A673 (cell line): ENCODE measurements at regions not wholly inside any gene's neighbourhood (a gene's known extent, or its start where the extent isn't known, plus 50 kb on each side); places are given as distances from the start of the nearest gene placed in this dataset.
"Not testable (repeated sequence)": the region's sequence is repeated elsewhere in the genome, so short reads cannot be mapped to it uniquely, and the experiment has no call there.

Experiments
- BruUV-seq: library from RNA; stranded (reverse); fragments of 400-500 nt; replicated peaks from 2 replicates; lab custom pipeline; 2021; lab: Mats Ljungman, UMichigan
- CTCF ChIA-PET: fragments of 300-600 bp; sonication (Branson Sonifier 250); formaldehyde crosslinking; loops from one replicate; lab custom pipeline; 2022; ENCODE audit warnings: antibody characterized with exemption; lab: Charles Lee
- POLR2A ChIA-PET: fragments of 300-600 bp; sonication (Branson Sonifier 250); formaldehyde crosslinking; loops from one replicate; lab custom pipeline; 2022; ENCODE audit warnings: antibody characterized with exemption; ENCODE audit not compliant: low non-redundant PET; lab: Charles Lee
- DNase-seq: peaks from one replicate; pipeline ENCODE4 v3.0.0-alpha.2; 2015; ENCODE audit warnings: low spot score
- H3K27ac ChIP-seq: fragments of 200-600 bp; sonication (generic); 2 replicates; pipeline ENCODE4 v1.5.1; 2016; ENCODE audit warnings: mixed run types, low read depth, mild to moderate bottlenecking, mixed read lengths, antibody characterized with exemption, low read length; ENCODE audit not compliant: poor library complexity, severe bottlenecking
- H3K27me3 ChIP-seq: fragments of 200-600 bp; sonication (generic); replicated peaks from 2 replicates; pipeline ENCODE4 v1.6.1; 2017; ENCODE audit warnings: mixed run types, low read depth, mild to moderate bottlenecking, mixed read lengths, antibody characterized with exemption, low read length; ENCODE audit not compliant: insufficient read depth, poor library complexity
- H3K36me3 ChIP-seq: fragments of 200-600 bp; sonication (generic); 2 replicates; pipeline ENCODE4 v1.6.1; 2016; ENCODE audit warnings: mixed run types, mild to moderate bottlenecking, mixed read lengths, antibody characterized with exemption, low read length; ENCODE audit not compliant: insufficient read depth, poor library complexity, severe bottlenecking
- H3K4me1 ChIP-seq: fragments of 200-600 bp; sonication (generic); 2 replicates; pipeline ENCODE4 v1.6.1; 2017; ENCODE audit warnings: mixed run types, mild to moderate bottlenecking, mixed read lengths, antibody characterized with exemption, low read length; ENCODE audit not compliant: insufficient read depth, poor library complexity, severe bottlenecking
- H3K4me3 ChIP-seq: fragments of 200-600 bp; sonication (generic); 2 replicates; pipeline ENCODE4 v1.5.1; 2016; ENCODE audit warnings: low read depth, mixed run types, mild to moderate bottlenecking, mixed read lengths, low read length; ENCODE audit not compliant: poor library complexity, severe bottlenecking
- H3K9me3 ChIP-seq: fragments of 200-600 bp; sonication (generic); 2 replicates; pipeline ENCODE4 v1.6.1; 2016; ENCODE audit warnings: mixed run types, low read depth, mild to moderate bottlenecking, mixed read lengths, antibody characterized with exemption, low read length; ENCODE audit not compliant: poor library complexity, severe bottlenecking
- intact Hi-C: fragments of 100-400 bp; cut with micrococcal nuclease; formaldehyde crosslinking; loops from one replicate; pipeline ENCODE4 v1.10.0; 2022; ENCODE audit not compliant: unreplicated experiment

DNA sequence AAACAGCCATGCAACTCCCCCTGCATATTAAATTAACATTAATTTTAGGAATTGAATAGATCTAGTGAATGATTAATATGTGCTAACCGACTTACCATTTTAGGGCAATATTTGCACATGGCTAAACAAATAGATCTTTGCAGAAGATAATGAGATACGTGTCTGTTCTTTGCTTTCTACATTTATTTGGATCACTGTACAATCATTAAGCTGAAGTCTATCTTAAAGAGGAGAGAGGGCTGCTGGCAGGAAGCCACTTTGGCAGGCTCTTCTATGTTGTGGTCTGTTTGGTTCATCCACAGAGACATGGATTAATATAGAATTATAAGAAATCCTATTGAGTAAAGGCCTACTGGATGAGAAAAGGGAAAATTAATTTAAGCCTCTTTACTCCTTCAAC is 318.5 kb downstream of the ANKRD30B start:
- H3K27ac ChIP-seq, H3K4me3 ChIP-seq, BruUV-seq, CTCF ChIA-PET, POLR2A ChIA-PET, intact Hi-C loops, H3K9me3 ChIP-seq, DNase-seq, H3K4me1 ChIP-seq, H3K27me3 ChIP-seq, H3K36me3 ChIP-seq: not testable (repeated sequence)

DNA sequence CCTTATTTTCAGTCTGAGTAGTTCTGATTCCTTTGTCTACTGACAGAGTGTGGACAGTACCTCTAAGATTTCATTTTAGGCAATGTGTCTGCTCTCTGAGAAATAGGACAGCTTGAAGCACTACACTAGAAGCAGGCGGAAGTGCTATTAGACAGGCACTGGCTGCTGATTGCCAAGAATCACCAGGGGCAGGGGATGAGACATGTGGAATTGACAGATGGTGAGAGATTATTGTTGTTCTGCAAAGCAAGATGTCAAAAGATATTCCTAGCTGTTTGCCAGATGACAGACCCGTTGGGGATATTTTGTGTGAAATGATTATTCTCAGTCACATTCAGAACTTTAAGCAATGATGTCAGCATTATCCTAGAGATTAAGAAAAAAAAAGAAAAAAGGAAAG is 323.3 kb downstream of the ANKRD30B start:
- H3K27me3 ChIP-seq, POLR2A ChIA-PET, H3K36me3 ChIP-seq, H3K27ac ChIP-seq, H3K4me3 ChIP-seq, intact Hi-C loops, DNase-seq, CTCF ChIA-PET, BruUV-seq, H3K4me1 ChIP-seq, H3K9me3 ChIP-seq: not testable (repeated sequence)
